ENCODE measurements at regions not wholly inside any gene's neighbourhood (a gene's known extent, or its start where the extent isn't known, plus 50 kb on each side); places are given as distances from the start of the nearest gene placed in this dataset.

GRCh38 chr11:23502389-23502788 is 642.1 kb upstream of the CCDC179 start:
- TF ChIP-seq ZFX (IDR thresholded peaks at IDR 0.05) (no peak), CTCF (conservative IDR thresholded peaks at IDR 0.05) (no peak)
- H3K27ac ChIP-seq, result no peak overlapping the region

GRCh38 chr11:23502826-23503225 is 642.6 kb upstream of the CCDC179 start:
- H3K27ac ChIP-seq, result no peak overlapping the region
- TF ChIP-seq ZFX (IDR thresholded peaks at IDR 0.05) (no peak), CTCF (conservative IDR thresholded peaks at IDR 0.05) (no peak)

GRCh38 chr11:23509023-23509422 is 648.7 kb upstream of the CCDC179 start:
- H3K27ac ChIP-seq, result no peak overlapping the region

GRCh38 chr11:23509821-23510220 is 649.5 kb upstream of the CCDC179 start:
- TF ChIP-seq CTCF (conservative IDR thresholded peaks at IDR 0.05) (no peak), ZFX (IDR thresholded peaks at IDR 0.05) (no peak)
- no peak overlapping the region for H3K27ac ChIP-seq

More at GRCh38 chr11:23509023-23509422, 648.7 kb upstream of the CCDC179 start:
- TF ChIP-seq CTCF (conservative IDR thresholded peaks at IDR 0.05) (no peak), ZFX (IDR thresholded peaks at IDR 0.05) (no peak)

- H3K27ac ChIP-seq, result no peak overlapping the region
- TF ChIP-seq CTCF (conservative IDR thresholded peaks at IDR 0.05), result no peak
- no peak for TF ChIP-seq ZFX (IDR thresholded peaks at IDR 0.05)
Measured at GRCh38 chr11:23519194-23519593, 658.9 kb upstream of the CCDC179 start.

GRCh38 chr11:23520226-23520960 is 660.1 kb upstream of the CCDC179 start:
- TF ChIP-seq CTCF (conservative IDR thresholded peaks at IDR 0.05) (no peak), ZFX (IDR thresholded peaks at IDR 0.05) (no peak)
- H3K27ac ChIP-seq, result no peak overlapping the region

GRCh38 chr11:23536907-23537306 is 676.6 kb upstream of the CCDC179 start:
- TF ChIP-seq CTCF (conservative IDR thresholded peaks at IDR 0.05) (no peak), ZFX (IDR thresholded peaks at IDR 0.05) (no peak)
- H3K27ac ChIP-seq, result no peak overlapping the region

All from C4-2B (cell line).